ENCODE measurements at regions not wholly inside any gene's neighbourhood (a gene's known extent, or its start where the extent isn't known, plus 50 kb on each side); places are given as distances from the start of the nearest gene placed in this dataset.

GRCh38 chr9:91040371-91041215 is 239.0 kb downstream of the SYK start:
- TF ChIP-seq GATA2 (IDR thresholded peaks at IDR 0.05; ENCODE audit: low read depth, low read length) (no peak), GATA3 (IDR thresholded peaks at IDR 0.05; ENCODE audit: low read depth, low read length) (no peak)

Data from SH-SY5Y (cell line).